ENCODE measurements at regions not wholly inside any gene's neighbourhood (a gene's known extent, or its start where the extent isn't known, plus 50 kb on each side); places are given as distances from the start of the nearest gene placed in this dataset.

DNA sequence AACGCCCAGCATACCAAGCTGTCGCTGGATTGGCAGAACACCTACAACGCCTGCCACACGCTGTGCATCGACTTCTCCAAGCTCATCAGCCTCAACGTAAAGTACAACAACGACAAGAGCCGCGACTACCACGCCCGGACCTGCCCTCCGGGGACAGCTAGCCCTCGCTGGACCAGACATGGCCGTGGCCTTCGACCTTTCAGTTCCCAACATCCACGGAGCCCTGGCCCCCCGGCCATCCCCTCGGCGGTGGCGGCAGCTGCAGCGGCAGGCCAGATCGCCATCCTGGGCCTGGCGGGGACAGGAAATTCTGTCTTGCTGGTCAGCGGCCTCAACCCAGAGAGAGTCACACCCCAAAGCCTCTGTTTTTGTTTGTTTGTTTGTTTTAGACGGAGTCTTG is 132.6 kb upstream of the FUT8 start:
- Histone ChIP-seq H3K4me2 (ENCODE audit: low read depth, low read length, poor library complexity, severe bottlenecking) (no peak overlapping the region), H2AFZ (ENCODE audit: low read length) (no peak overlapping the region), H3K4me1 (ENCODE audit: insufficient read depth, low read length, poor library complexity, severe bottlenecking) (peaks cover 11% of the 10 kb centered on the region), H3F3A (ENCODE audit: low read depth) (no peaks in the 10 kb centered on the region), H3K9me3 (ENCODE audit: insufficient read depth, low read depth, low read length) (no peaks in the 10 kb centered on the region), H3K79me2 (ENCODE audit: insufficient read depth, low read length) (no peaks in the 10 kb centered on the region), H4K20me1 (ENCODE audit: insufficient read depth, low read length, poor library complexity, severe bottlenecking) (no peaks in the 10 kb centered on the region), H3K27me3 (ENCODE audit: insufficient read depth, low read length, poor library complexity, severe bottlenecking) (no peaks in the 10 kb centered on the region), H3K9ac (ENCODE audit: low read depth, low read length, poor library complexity, severe bottlenecking) (no peak overlapping the region), H3K9me2 (replicated peaks; ENCODE audit: low read depth, low read length) (no peaks in the 10 kb centered on the region), H3K36me3 (ENCODE audit: insufficient read depth, low read length) (no peaks in the 10 kb centered on the region), H3K4me3 (ENCODE audit: low read length, poor library complexity, severe bottlenecking) (no peak overlapping the region)
- TF ChIP-seq EZH2phosphoT487 (IDR thresholded peaks at IDR 0.05; ENCODE audit: borderline replicate concordance), result no peak
- TF ChIP-seq, protein P1, sequence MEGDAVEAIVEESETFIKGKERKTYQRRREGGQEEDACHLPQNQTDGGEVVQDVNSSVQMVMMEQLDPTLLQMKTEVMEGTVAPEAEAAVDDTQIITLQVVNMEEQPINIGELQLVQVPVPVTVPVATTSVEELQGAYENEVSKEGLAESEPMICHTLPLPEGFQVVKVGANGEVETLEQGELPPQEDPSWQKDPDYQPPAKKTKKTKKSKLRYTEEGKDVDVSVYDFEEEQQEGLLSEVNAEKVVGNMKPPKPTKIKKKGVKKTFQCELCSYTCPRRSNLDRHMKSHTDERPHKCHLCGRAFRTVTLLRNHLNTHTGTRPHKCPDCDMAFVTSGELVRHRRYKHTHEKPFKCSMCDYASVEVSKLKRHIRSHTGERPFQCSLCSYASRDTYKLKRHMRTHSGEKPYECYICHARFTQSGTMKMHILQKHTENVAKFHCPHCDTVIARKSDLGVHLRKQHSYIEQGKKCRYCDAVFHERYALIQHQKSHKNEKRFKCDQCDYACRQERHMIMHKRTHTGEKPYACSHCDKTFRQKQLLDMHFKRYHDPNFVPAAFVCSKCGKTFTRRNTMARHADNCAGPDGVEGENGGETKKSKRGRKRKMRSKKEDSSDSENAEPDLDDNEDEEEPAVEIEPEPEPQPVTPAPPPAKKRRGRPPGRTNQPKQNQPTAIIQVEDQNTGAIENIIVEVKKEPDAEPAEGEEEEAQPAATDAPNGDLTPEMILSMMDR (conservative IDR thresholded peaks at IDR 0.05; ENCODE audit: low read length), result no peak

DNA sequence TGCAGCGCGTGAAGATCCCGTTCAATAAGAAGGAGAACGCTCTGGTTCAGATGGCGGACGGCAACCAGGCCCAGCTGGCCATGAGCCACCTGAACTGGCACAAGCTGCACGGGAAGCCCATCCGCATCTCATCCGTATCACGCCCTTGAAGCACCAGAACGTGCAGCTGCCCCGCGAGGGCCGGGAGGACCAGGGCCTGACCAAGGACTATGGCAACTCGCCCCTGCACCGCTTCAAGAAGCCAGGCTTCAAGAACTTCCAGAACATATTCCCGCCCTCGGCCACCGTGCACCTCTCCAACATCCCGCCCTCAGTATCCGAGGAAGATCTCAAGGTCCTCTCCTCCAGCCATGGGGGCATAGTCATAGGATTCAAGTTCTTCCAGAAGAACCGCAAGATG is 131.9 kb upstream of the FUT8 start:
- Histone ChIP-seq H3K9ac (ENCODE audit: low read depth, low read length, poor library complexity, severe bottlenecking) (no peak overlapping the region), H3K9me3 (ENCODE audit: insufficient read depth, low read depth, low read length) (no peaks in the 10 kb centered on the region), H3K27me3 (ENCODE audit: insufficient read depth, low read length, poor library complexity, severe bottlenecking) (no peaks in the 10 kb centered on the region), H3K79me2 (ENCODE audit: insufficient read depth, low read length) (no peaks in the 10 kb centered on the region), H2AFZ (ENCODE audit: low read length) (no peak overlapping the region), H3K36me3 (ENCODE audit: insufficient read depth, low read length) (no peaks in the 10 kb centered on the region), H4K20me1 (ENCODE audit: insufficient read depth, low read length, poor library complexity, severe bottlenecking) (no peaks in the 10 kb centered on the region), H3K4me1 (ENCODE audit: insufficient read depth, low read length, poor library complexity, severe bottlenecking) (peaks cover 11% of the 10 kb centered on the region), H3K9me2 (replicated peaks; ENCODE audit: low read depth, low read length) (no peaks in the 10 kb centered on the region), H3K4me2 (ENCODE audit: low read depth, low read length, poor library complexity, severe bottlenecking) (no peak overlapping the region), H3F3A (ENCODE audit: low read depth) (no peaks in the 10 kb centered on the region), H3K4me3 (ENCODE audit: low read length, poor library complexity, severe bottlenecking) (no peak overlapping the region)
- TF ChIP-seq, protein P1 (conservative IDR thresholded peaks at IDR 0.05; ENCODE audit: low read length), result no peak
- no peak for TF ChIP-seq EZH2phosphoT487 (IDR thresholded peaks at IDR 0.05; ENCODE audit: borderline replicate concordance)

DNA sequence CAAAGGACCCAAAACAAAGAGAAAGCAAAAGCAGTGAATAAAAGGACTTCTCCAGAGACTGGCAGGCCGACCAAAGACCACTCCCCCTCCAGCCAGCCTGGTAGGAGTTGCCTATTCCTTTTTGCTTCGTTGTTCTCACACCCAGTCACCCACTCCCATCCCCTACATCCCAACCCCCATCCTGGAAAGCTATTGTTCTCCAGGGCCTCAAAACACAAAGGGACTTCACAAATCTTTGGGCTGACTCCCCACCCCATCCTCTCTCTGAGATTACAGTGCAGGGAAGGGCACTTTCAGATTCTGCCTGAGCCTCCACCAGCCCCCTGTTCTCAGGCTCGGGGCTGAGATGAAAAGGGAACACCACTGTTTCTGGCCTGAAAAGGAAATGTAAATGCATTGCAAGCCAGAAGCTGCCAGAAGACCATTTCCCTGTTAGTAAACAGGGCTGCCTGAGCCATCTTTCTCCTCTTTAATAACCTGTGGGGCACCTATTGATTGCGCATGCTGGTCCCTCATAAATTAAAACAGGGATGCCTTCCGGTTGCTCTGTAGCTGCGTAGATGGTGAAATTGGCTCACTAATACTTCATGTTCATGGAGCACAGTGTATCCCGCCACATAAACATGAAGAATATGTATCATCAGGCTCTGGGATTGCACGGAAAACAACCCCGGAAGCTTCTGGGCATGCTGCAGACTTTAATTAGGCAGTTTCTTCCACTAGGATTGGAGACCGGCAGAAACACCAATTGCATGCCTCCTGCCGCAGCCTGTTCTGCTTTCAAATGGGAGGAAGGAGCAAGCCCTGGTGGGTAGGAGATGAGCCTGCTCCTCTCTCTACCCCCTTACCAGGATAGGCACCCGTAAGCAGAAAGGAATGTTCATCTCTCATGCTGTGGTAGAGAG is 130.3 kb upstream of the FUT8 start:
- no peak overlapping the region for H3K4me3 ChIP-seq (ENCODE audit: low read length, poor library complexity, severe bottlenecking)

More for the DNA sequence above, 130.3 kb upstream of the FUT8 start:
- peak overlapping the region; percentile 30 for H3K9ac ChIP-seq (ENCODE audit: low read depth, low read length, poor library complexity, severe bottlenecking)
- H3K27me3 ChIP-seq (ENCODE audit: insufficient read depth, low read length, poor library complexity, severe bottlenecking), result no peaks in the 10 kb centered on the region
- H3K79me2 ChIP-seq (ENCODE audit: insufficient read depth, low read length), result no peaks in the 10 kb centered on the region
- no peaks in the 10 kb centered on the region for H3K9me2 ChIP-seq (replicated peaks; ENCODE audit: low read depth, low read length)
- no peaks in the 10 kb centered on the region for H3F3A ChIP-seq (ENCODE audit: low read depth)
- TF ChIP-seq, protein P1 (conservative IDR thresholded peaks at IDR 0.05; ENCODE audit: low read length), result no peak
- no peak for TF ChIP-seq EZH2phosphoT487 (IDR thresholded peaks at IDR 0.05; ENCODE audit: borderline replicate concordance)
- H3K36me3 ChIP-seq (ENCODE audit: insufficient read depth, low read length), result no peaks in the 10 kb centered on the region
- no peaks in the 10 kb centered on the region for H4K20me1 ChIP-seq (ENCODE audit: insufficient read depth, low read length, poor library complexity, severe bottlenecking)
- H2AFZ ChIP-seq (ENCODE audit: low read length), result peak overlapping the region; percentile 86
- H3K4me2 ChIP-seq (ENCODE audit: low read depth, low read length, poor library complexity, severe bottlenecking), result peak overlapping the region; percentile 45
- H3K9me3 ChIP-seq (ENCODE audit: insufficient read depth, low read depth, low read length), result no peaks in the 10 kb centered on the region
- H3K4me1 ChIP-seq (ENCODE audit: insufficient read depth, low read length, poor library complexity, severe bottlenecking), result peaks cover 14% of the 10 kb centered on the region
